ENCODE measurements at regions not wholly inside any gene's neighbourhood (a gene's known extent, or its start where the extent isn't known, plus 50 kb on each side); places are given as distances from the start of the nearest gene placed in this dataset.

- TF ChIP-seq POLR2A (IDR thresholded peaks at IDR 0.05) = no peak
- TF ChIP-seq POLR2AphosphoS5 (IDR thresholded peaks at IDR 0.05; ENCODE audit: insufficient read depth in 1 of 2, low read depth in 1 of 2) = no peak
- TF ChIP-seq, protein P1, sequence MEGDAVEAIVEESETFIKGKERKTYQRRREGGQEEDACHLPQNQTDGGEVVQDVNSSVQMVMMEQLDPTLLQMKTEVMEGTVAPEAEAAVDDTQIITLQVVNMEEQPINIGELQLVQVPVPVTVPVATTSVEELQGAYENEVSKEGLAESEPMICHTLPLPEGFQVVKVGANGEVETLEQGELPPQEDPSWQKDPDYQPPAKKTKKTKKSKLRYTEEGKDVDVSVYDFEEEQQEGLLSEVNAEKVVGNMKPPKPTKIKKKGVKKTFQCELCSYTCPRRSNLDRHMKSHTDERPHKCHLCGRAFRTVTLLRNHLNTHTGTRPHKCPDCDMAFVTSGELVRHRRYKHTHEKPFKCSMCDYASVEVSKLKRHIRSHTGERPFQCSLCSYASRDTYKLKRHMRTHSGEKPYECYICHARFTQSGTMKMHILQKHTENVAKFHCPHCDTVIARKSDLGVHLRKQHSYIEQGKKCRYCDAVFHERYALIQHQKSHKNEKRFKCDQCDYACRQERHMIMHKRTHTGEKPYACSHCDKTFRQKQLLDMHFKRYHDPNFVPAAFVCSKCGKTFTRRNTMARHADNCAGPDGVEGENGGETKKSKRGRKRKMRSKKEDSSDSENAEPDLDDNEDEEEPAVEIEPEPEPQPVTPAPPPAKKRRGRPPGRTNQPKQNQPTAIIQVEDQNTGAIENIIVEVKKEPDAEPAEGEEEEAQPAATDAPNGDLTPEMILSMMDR (IDR thresholded peaks at IDR 0.05) = no peak
- intact Hi-C loops (cut with DNase I) = no loop called here
- no peak overlapping the region for H3K4me3 ChIP-seq
Measured at GRCh38 chr5:109923205-109923604, 233.5 kb downstream of the MAN2A1 start.

DNA sequence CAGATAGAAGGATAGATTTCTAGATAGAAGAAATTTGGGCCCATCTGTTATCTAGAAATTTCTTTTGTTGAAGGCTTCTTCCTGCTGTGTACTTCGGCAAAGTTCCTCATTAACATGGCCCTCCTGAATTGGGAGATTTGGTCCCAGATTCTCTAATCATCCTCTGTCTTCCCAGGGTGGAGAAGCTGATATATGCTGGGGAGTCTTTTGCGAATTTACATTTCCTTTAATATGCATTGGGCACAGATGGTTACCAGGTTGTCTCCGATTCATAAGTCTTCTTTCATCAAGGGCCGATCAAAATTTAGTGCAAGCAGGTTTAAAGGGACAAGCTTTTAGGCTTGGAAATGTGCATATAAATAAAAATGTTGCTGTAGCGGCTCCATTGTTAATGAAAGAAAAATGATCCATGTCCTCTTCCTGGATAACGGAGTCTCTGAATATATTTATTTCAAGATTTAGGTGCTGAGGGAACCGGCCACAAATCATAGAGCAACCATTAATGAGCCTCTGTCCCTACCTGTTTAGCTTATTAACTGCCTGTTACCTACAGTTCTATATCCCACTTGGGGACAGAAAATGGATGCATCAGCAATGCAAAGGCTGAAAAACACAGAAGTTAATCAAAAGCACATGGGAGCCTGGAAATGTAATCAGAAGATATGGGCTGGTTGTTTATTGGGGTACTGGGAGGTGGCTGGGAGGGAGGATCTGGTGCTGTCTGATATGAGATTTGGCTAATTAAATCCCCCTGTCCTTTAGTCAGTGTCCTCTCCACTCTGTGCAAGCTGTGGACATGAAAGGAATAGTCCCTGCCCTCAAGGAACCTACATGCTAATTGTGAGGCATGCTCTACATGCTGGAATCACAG is 234.7 kb downstream of the MAN2A1 start:
- no peaks in the 10 kb centered on the region for H3K4me1 ChIP-seq
- H3K4me3 ChIP-seq = no peak overlapping the region
- TF ChIP-seq POLR2AphosphoS5 (IDR thresholded peaks at IDR 0.05; ENCODE audit: insufficient read depth in 1 of 2, low read depth in 1 of 2) (no peak), POLR2A (IDR thresholded peaks at IDR 0.05) (no peak)
- TF ChIP-seq, protein P1 (IDR thresholded peaks at IDR 0.05) = no peak
- no peaks in the 10 kb centered on the region for H3K9me3 ChIP-seq
- H3K27ac ChIP-seq = no peak overlapping the region
- no peak for DNase-seq (ENCODE audit: extremely low spot score in 2 of 2)
- no peaks in the 10 kb centered on the region for H3K36me3 ChIP-seq
- no peaks in the 10 kb centered on the region for H3K27me3 ChIP-seq
- intact Hi-C loops (cut with DNase I) = no loop called here

More at GRCh38 chr5:109923205-109923604, 233.5 kb downstream of the MAN2A1 start:
- H3K27me3 ChIP-seq = no peaks in the 10 kb centered on the region
- no peak overlapping the region for H3K27ac ChIP-seq
- DNase-seq (ENCODE audit: extremely low spot score in 2 of 2) = no peak
- no peaks in the 10 kb centered on the region for H3K9me3 ChIP-seq
- H3K36me3 ChIP-seq = no peaks in the 10 kb centered on the region
- H3K4me1 ChIP-seq = no peaks in the 10 kb centered on the region

- no peak for DNase-seq (ENCODE audit: extremely low spot score in 2 of 2)
- H3K4me3 ChIP-seq = no peak overlapping the region
- H3K9me3 ChIP-seq = no peaks in the 10 kb centered on the region
- H3K4me1 ChIP-seq = no peaks in the 10 kb centered on the region
- H3K27ac ChIP-seq = no peak overlapping the region
- TF ChIP-seq POLR2A (IDR thresholded peaks at IDR 0.05) (no peak), POLR2AphosphoS5 (IDR thresholded peaks at IDR 0.05; ENCODE audit: insufficient read depth in 1 of 2, low read depth in 1 of 2) (no peak)
- TF ChIP-seq, protein P1 (IDR thresholded peaks at IDR 0.05) = no peak
- intact Hi-C loops (cut with DNase I) = no loop called here
- no peaks in the 10 kb centered on the region for H3K27me3 ChIP-seq
- H3K36me3 ChIP-seq = no peaks in the 10 kb centered on the region
Measured at GRCh38 chr5:109927639-109928038, 237.9 kb downstream of the MAN2A1 start.

GRCh38 chr5:109928046-109928445 is 238.3 kb downstream of the MAN2A1 start:
- Histone ChIP-seq H3K36me3 (no peaks in the 10 kb centered on the region), H3K9me3 (no peaks in the 10 kb centered on the region), H3K27ac (no peak overlapping the region), H3K4me1 (no peaks in the 10 kb centered on the region), H3K4me3 (no peak overlapping the region), H3K27me3 (no peaks in the 10 kb centered on the region)
- TF ChIP-seq POLR2A (IDR thresholded peaks at IDR 0.05) (no peak), POLR2AphosphoS5 (IDR thresholded peaks at IDR 0.05; ENCODE audit: insufficient read depth in 1 of 2, low read depth in 1 of 2) (no peak)
- TF ChIP-seq, protein P1 (IDR thresholded peaks at IDR 0.05) = no peak
- DNase-seq (ENCODE audit: extremely low spot score in 2 of 2) = no peak
- intact Hi-C loops (cut with DNase I) = no loop called here

DNA sequence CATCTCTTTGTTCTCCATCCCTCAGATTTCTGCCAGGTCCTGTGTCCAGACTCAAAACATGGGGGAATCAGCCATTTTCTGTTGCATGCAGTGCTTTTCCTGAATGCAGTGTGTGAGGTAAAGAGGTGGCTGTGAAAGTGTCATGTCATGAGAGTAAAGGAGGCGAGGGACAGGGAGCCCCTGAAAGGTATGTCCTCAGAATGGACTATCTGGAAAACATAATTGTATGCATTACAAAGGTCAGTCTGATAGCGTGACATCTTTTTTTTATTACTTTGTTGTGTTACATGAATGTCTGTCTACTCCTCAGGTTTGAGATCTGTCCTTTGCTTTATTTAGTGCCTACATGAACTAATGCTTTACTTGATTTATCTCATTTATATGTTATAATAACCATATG is 239.1 kb downstream of the MAN2A1 start:
- Histone ChIP-seq H3K4me1 (no peaks in the 10 kb centered on the region), H3K9me3 (no peaks in the 10 kb centered on the region), H3K36me3 (no peaks in the 10 kb centered on the region), H3K27ac (no peak overlapping the region), H3K27me3 (no peaks in the 10 kb centered on the region), H3K4me3 (no peak overlapping the region)
- TF ChIP-seq, protein P1 (IDR thresholded peaks at IDR 0.05) = no peak
- TF ChIP-seq POLR2AphosphoS5 (IDR thresholded peaks at IDR 0.05; ENCODE audit: insufficient read depth in 1 of 2, low read depth in 1 of 2) (no peak), POLR2A (IDR thresholded peaks at IDR 0.05) (no peak)
- intact Hi-C loops (cut with DNase I) = no loop called here
- DNase-seq (ENCODE audit: extremely low spot score in 2 of 2) = no peak
